HEK293T (cell line): ENCODE measurements at regions not wholly inside any gene's neighbourhood (a gene's known extent, or its start where the extent isn't known, plus 50 kb on each side); places are given as distances from the start of the nearest gene placed in this dataset.

ENCODE experiments used
- ARNT ChIP-seq: fragments of 450-650 bp; IDR thresholded peaks from 2 replicates; pipeline ENCODE4 v1.6.1; 2017; ENCODE audit warnings: mild to moderate bottlenecking
- BHLHE40 ChIP-seq: fragments of 450-650 bp; IDR thresholded peaks from 2 replicates; pipeline ENCODE4 v1.6.1; 2016; ENCODE audit warnings: mild to moderate bottlenecking, moderate library complexity, borderline replicate concordance
- FOXA1 ChIP-seq: fragments of 450-650 bp; IDR thresholded peaks from 2 replicates; pipeline ENCODE4 v1.6.1; 2016; ENCODE audit warnings: mild to moderate bottlenecking
- FOXK2 ChIP-seq: fragments of 450-650 bp; IDR thresholded peaks from 2 replicates; pipeline ENCODE4 v1.6.1; 2016; ENCODE audit warnings: mild to moderate bottlenecking
- SUZ12 ChIP-seq: fragments of 450-650 bp; IDR thresholded peaks from 2 replicates; pipeline ENCODE4 v1.6.1; 2016; ENCODE audit warnings: mild to moderate bottlenecking
- TARDBP ChIP-seq: fragments of 450-650 bp; IDR thresholded peaks from 2 replicates; pipeline ENCODE4 v1.6.1; 2016
- ZNF384 ChIP-seq: fragments of 450-650 bp; IDR thresholded peaks from 2 replicates; pipeline ENCODE4 v1.6.1; 2016

- TF ChIP-seq ZNF384: no peak
- TF ChIP-seq FOXA1: no peak
- TF ChIP-seq FOXK2: no peak
- TF ChIP-seq TARDBP: no peak
- TF ChIP-seq BHLHE40: no peak
- no peak for TF ChIP-seq ARNT
- TF ChIP-seq SUZ12: no peak
Observed at GRCh38 chr4:140258476-140258875, 104.5 kb upstream of the MAML3 start.
